ENCODE measurements at regions not wholly inside any gene's neighbourhood (a gene's known extent, or its start where the extent isn't known, plus 50 kb on each side); places are given as distances from the start of the nearest gene placed in this dataset.
"Not testable (repeated sequence)": the region's sequence is repeated elsewhere in the genome, so short reads cannot be mapped to it uniquely, and the experiment has no call there.

DNA sequence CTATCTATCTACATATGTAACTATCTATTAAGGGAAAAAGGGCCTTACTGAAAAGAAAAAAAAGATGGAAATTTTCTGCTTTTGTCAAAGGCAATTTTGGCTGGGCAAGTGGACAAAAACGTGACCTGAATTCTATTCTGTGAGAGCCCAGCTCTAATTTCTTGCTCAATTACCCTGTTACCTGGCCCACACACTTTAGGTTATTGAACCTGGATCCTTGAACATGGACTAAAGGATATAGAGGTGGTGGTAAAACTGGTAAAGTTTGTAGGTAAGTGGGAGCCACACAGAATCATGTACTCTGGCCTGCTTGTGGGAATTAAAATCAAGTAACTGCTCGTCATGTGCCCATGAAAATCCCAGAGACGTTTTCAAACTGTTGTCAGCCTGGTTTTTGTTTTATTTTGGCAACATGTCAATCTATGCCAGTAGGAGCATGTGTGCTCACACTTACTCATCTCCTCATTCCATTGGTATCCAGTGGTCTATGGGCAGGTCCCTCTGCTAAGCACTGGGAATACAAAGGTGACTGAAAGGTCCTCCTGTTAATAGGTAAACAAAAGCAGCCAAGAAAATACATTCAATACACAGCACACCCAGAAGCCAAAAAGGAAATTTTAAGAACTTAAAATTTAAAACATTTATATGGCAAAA lies 113.7 kb upstream of the WARS2 start:
- DNase-seq: no peak

DNA sequence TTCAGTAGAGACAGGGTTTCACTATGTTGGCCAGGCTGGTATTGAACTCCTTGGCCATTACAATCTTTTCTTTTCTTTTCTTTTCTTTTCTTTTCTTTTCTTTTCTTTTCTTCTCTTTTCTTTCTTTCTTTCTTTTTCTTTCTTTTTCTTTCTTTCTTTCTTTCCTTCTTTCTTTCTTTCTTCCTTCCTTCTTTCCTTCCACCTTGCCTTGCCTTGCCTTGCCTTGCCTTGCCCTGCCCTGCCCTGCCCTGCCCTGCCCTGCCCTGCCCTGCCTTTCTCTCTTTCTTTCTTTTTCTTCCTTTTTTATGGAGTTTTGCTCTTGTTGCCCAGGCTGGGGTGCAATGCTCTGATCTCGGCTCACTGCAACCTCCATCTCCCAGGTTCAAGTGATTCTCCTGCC lies 112.5 kb upstream of the HAO2 start:
- DNase-seq: not testable (repeated sequence)

DNA sequence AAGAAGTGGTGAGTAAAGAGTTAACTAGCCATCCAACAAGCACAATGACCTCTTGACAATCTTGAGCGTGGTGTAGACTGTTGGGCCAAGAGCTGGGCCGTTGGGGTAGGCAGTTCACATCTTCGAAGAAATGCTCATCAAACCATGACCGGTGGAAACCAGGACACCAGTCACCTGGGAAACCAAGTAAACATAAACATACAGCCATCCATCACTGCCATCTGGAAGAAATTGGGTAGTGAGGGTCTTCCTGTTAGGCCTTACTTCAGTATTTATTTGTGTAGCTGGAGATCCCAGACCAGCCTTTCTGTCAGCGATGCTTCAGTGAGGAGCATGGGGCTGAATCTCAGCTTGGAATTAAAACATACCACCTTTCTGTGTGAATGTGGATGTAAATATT lies 108.1 kb upstream of the HAO2 start:
- DNase-seq: no peak

DNA sequence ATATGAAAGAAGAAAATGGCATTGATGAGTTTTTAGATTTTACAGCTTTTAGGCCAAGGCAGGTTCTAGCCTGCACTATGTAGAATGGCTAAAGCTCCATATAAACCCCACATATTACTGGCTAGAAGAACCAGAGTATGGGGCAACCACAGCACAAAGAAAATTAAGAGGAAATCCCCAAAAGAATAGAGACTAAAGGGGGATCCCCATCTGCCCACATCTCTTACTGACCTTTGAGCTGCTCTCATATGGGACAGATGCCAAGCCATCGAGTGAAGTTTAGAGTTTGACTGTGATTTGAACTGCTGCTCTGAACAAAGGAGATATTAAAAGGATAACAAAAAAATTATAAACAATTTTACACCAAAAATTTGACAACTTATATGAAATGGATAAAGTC lies 102.2 kb upstream of the HAO2 start:
- DNase-seq: no peak

DNA sequence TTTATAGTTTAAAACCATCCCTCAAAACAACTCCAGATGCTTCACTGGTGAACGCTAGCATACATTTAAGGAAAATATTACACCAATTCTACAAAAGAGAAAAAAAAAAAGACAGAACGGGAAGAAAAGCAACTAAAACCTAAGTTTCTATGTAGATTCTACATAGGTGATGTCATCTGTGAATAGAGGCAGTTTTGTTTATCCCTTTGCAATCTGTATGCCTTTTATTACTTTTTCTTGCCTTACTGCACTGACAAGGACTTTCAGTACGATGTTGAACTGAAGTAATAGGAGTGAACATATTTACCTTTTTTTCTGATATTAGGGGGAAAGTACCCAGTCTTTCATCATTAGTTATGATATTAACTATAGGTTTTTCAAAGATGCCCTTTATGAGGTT lies 101.7 kb upstream of the HAO2 start:
- no peak for DNase-seq

DNA sequence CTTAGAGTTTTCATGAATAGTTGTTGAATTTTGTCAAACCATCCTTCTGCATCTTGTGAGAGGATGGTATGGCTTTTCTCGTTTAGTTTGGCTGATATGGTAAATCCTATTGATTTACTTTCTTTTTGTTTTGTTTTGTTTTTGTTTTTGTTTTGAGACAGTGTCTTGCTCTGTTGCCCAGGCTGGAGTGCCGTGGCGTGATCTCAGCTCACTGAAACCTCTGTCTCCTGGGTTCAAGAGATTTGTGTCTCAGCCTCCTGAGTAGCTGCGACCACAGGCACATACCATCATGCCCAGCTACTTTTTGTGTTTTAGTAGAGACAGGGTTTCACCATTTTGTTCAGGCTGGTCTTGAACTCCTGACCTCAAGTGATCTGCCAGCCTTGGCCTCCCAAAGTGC lies 101.3 kb upstream of the HAO2 start:
- DNase-seq: not testable (repeated sequence)

DNA sequence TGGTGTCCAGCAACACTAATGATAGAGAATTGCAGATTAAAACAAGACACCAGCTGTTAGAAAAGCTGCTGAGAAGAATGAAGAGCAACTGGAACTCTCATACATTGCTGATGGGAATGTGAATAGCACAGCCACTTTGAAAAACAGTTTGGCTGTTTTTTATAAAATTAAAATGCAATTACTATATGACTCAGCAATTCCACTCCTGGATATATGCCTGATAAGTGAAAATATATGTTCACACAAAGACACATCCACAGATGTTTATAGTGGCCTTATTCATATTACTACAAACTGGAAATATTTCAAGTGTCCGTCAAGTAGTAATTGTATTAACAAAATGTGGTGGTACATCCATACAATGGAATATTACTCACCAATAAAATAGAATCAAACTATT lies 99.7 kb upstream of the HAO2 start:
- no peak for DNase-seq

DNA sequence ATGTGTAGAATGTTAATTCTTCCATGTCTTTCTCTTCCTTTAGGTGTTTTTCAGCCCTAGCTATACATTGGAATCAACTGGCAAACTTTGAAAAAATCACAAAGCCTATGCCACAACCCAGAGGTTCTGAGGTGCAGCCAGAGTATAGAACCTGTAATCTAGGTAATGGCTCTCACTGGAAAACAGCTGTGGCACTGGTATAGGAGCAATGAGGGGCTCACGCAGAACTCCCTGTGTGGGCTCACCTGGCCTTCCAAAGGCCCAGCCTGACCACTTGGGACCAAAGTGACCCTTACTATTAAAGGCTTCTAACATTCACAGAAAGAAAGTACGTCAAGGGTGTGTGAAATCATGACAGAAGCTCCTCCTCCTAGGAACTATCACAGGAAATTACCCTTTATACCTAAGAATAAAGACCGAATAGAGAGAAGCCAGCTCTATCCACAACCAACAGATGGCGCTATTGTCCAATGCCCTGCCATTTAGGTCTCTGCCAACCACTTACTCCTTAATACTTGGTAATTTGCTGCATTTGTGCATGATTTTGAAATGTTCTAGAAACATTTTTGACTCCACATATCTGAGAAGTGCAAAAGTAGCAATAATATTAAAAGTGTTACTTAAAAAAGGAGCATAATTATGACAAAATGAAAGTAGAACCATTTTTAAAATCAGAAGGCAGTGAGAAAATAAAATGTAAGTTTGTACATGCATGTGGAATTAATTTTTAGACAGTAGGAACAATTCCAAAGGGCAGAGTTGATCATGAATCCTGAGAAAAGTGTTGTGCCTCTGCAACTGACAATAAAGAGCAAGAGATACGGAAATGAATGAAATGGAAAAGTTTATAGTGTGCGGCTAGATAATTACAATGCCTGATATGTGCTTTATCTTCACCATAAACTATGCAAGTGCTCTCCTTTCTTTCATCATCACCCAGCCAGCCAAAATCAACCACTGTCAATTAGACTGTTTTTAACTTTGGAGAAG lies 93.1 kb upstream of the HAO2 start:
- DNase-seq: peak; percentile 33 to 39

DNA sequence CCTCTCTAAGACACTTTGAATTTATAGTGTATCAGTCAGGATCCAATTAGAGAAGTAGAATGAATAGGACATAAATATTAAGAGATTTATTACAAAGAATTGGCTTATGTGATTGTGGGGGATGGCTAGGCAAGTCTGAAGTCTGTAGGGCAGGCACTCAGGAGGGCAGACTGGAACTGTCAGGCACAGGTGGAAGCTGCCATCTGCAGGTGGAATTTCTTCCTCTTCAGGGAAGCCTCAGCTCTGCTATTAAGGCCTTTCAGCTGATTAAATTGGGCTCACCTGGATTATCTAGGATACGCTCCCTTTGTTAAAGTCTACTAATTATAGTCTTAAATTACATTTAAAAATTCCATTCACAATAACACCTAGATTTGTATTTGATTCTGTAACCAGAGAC lies 92.0 kb upstream of the HAO2 start:
- DNase-seq: no peak

DNA sequence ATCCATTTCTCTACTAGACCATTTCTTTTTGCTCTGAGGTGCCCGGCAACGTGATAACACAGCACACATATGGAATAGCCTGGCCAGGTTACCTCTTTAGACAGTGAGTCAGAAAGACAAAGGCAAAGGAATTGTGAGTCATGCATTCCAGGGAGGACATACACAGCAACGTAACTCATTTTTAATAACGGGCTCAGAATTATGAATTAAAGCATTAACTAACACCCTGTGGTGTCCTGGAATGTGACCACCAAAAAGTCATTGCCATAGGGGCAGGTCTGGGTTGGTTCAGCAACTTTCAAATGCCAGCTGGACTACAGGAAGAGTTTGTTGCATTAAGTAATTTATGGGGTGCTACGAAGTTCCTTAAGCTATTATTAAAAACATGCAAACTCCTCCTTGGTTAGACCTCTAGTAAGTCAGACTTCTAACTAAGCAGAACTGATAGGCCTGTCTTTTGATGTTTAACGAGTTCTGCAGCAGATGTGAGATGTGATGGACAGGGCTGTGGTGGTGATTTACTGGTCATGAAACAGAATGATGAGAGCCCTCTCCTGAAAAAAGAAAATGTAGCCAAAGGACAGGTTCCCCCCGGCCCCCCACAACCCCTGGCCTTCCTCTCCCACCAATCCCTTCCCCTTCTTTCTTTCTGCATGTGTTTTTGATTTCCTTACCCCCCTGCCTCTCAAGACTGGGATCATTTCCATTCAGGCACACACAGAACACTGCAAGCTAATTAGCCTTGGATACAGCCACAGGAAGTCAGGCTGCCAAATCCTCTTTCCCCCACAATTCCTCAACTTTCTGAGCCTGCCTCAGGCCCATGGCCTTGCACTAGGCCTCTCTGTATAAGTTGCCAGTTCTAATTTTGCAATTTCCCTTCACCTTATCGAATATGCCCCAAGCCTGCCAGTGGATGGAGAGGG lies 88.9 kb upstream of the HAO2 start:
- DNase-seq: no peak

DNA sequence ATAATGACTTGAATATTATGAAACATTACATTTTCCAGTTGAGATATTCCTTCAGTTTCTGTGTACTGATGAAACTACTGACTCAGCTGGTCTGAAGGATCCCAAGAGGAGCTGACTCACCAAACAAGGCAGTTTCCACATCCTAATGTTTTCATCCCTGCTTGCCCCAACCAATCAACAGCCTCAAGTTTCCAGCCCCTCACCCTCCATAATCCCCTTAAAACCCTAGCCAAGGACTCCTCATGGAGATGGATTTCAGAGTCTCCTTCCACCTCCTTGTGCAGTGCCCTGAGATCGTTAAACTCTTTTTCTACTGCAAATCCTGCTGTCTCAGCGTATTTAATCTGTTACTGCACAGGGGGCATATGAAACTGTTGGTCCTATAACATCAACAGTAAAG lies 83.1 kb upstream of the HAO2 start:
- DNase-seq: no peak

DNA sequence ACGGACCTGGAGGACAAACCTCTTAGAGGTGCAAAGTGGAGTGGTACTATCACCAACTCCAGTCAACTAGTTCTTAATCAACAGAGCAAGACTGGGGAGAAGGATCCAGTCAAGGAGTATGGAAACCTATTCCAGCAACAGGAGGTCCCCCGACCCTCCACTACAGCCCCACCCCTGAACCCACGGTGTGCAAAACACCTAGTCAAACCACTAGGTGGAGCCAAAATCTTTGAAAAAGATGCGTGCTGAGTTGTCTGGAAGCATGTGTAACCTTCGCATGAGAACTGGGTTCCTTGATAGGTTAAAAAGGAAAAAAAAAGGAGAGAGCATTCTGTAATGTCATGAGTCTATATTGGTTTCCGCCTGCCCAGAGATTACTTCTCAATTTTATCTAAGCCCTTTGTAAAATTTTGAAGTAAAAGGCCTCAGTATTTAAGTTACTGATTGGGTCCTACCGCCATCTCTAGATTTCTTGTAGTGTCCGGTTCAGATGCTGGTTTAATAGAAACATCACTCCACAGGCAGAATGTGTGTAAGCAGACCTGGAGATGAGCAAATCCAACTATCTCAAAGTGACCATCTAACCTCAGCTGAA lies 81.9 kb upstream of the HAO2 start:
- DNase-seq: peak; percentile 17

DNA sequence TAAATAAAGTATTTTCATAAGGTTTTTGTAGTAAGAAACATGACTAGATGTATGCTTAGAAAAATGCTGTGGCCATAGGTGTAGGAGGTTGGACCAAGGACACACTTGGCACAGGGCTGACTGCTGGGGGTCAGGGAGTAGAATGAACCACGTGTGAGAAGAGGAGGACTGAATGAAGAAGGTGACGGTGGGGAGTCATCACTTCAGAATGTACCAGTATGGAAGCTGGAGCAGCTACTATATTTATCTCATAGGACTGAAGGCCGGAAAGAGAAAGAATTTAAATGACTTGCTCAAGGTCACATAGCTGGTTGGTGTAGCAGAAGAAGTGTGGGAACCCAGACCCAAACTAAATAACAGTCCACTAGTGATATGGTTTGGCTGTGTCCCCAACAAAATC lies 79.8 kb upstream of the HAO2 start:
- no peak for DNase-seq

DNA sequence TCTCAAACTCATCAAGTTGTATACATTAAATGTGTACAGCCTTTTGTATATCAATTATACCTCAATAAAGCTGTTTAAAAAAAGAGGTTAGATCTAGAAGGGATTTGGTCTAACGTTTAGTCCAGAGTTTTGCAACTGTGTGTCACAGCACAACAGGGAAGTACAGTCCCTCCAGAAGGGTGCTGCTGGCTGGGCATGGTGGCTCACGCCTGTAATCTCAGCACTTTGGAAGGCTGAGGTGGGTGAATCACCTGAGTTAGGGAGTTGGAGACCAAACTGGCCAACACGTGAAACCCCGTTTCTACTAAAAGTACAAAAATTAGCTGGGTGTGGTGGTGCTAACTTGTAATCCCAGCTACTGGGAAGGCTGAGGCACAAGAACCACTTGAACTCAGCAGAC lies 78.3 kb upstream of the HAO2 start:
- DNase-seq: no peak

DNA sequence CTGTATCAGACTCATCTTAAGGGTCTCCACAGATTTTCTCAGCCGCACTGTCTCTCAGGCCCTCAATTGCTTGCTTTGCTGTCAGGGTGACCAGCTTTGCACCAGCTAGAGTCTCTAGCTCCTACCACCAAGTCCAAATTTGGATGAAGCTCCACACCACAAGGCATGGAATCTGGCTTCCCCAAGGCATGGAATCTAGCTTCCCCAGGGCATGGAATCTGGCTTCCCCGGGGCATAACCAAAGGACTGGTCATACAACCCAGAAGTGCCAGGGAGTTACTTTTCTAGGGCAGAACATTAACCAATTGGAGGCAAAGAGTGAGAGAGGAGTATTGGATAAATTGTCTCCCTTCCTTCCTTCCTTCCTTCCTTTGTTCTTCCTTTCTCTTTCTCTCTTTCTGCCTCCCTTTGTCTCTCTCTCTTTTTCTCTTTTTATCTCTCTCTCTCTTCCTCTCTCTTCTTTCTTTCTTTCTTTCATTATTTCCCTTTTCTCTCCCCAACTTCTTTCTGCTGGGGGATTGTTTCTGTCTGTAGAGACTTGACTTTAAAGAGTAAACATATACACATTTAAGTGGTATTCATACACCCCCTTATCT lies 76.9 kb upstream of the HAO2 start:
- no peak for DNase-seq

DNA sequence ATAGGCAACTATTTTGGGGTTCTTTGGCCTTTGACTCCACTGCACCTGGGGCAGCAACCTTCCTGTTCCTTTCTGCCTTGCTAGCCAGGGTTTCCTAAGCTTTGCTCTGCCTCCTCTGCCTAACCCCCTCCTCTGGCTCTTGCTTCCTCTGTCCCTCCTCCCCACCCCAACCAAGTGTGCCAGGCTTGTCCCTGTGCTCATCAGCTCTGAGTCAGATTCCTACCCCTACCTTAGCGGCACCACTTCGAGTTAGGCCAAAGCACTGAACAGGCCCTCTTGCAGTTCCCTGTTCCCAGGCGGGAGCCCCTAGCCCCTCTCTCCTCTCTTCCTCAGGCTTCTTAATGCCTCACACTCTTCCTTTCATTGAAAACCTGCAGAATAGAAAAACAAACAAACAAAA lies 74.8 kb upstream of the HAO2 start:
- no peak for DNase-seq

DNA sequence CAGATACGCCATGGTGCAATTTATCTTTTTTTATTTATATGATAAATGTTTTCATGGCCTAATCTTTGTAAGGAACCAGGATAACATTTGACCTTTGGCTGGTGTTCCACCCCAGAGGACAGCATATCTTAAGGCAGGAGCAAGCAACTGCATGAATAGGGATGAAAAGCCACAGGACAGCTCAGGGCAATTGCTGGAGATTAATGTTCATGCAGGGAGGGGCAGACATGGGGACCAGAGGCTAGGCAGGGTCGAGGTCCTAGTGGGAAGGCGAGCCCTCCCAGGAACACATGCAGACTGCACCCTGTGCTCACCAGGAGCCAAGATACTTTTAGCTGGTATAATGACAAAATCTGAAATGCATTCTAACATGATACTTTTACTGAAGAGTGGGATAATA lies 74.4 kb upstream of the HAO2 start:
- DNase-seq: no peak

DNA sequence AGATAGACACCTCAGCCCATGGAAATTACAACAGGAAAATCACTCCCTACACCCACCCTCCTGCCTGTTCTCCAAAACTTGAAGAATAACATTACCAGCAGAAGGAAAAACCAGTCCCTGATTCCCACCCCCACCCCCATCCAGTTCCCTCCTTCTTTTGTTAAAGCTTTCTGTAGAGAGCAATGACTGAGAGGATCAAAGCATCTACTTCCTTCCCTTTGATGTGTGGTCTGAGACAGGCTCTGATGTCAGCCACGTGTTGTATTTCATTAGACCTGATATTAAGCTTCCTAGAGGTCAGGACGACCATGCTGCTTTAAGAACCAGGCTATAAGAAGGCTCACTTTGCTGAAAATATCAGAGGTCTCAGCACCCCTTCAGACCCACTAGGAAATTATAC lies 73.9 kb upstream of the HAO2 start:
- DNase-seq: no peak

DNA sequence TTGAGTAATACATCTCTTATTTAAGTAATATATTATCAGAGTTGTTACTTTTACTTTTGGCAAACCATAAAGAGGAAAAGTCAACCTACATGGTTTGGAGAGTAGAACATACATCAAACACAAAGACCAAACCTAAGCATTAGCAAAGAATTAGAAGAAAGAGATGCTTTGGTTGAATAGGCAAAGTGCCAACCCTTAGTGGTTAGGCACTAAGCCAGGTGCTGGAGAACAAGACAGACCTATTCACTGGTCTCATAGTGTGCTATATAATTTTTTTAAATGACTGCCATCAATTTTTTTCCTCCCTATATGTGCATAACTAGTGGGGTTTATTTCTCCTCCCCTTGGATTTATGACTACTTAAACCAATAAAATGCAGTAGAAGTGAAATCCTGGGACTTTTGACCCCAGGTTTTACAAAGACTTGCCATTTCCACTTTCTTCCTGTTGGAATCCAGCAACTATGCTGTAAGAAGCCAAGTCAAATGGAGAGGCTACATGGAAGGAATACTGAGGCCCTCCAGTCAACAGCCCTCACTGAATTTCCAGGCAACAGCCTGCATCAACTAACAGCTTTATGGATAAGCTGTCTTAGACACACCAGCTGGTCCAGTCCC lies 69.8 kb upstream of the HAO2 start:
- no peak for DNase-seq

DNA sequence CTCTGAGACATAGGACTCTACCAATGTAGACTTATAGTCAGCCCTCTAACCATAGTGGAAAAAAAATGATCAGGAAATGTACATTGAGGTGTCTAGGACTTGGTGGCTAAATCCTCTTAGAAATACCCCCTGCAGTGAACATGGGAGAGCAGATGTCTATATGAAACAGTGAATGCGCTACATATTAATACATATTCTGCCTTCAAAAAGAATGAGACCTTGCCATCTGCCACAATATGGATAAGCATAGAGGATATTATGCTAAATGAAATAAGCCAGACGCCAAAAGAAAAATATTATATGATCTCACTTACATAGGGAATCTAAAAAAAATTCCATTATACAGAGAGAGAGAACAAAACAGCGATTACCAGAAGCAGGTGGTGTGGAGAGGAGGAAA lies 66.6 kb upstream of the HAO2 start:
- no peak for DNase-seq

DNA sequence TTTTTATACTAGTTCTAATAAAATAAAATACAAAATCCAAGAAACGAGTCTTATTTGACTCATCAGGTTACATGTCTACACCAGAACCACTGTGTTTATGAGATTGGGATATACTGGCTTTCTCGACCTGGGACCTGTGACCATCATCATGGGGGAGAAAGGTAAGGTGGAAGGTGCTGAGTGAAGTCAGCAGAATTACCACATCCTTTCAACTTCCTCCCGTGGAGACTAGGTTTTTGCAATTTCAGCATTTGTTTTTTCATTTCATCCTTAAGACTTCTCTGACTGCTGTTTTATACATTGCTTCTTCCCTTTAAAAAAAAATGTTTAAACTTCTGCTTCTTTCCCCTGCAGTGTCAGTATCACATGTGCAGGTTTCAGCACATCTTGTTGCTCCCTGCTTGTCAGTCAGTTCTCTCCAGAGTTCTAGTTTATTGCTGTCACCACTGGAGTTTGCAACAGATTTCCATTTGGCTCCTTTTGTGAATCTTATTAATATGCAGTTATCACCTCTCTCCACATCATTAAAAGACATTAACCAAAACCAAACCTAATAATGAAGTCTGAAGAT lies 60.4 kb upstream of the HAO2 start:
- DNase-seq: no peak

DNA sequence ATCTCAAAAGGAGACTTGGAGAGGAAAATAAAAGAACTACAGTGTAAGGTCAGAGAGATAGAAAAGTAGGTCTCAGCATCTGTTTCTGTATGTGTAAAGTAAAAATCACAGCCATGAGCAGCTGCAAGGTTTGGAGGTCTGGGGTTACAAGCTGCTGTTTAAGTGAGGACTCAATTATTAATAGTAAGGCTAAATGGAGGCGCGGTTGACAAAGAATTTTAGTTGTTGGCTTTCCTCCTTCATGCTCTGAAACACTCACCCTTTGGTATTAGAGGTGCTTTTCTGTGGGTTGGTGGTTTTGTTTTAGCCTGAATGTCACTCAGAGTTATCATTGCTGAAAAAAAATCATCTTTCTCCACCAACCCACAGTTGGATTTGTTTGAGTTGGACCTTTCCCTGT lies 59.8 kb upstream of the HAO2 start:
- DNase-seq: no peak

Measured in stimulated activated CD4-positive, alpha-beta T cell treated with anti-CD3 and anti-CD28 coated beads, Interleukin-2, amount 100 ng/mL, for 24 hours (primary cell).